GM18517 (cell line): ENCODE measurements at regions not wholly inside any gene's neighbourhood (a gene's known extent, or its start where the extent isn't known, plus 50 kb on each side); places are given as distances from the start of the nearest gene placed in this dataset.
"Not testable (repeated sequence)": the region's sequence is repeated elsewhere in the genome, so short reads cannot be mapped to it uniquely, and the experiment has no call there.

Experiments
- ATAC-seq: cut with Tn5 transposase; IDR thresholded peaks from one replicate; pipeline ENCODE4 v1.9.1; 2021; ENCODE audit warnings: mild to moderate bottlenecking, moderate library complexity; ENCODE audit not compliant: unreplicated experiment

DNA sequence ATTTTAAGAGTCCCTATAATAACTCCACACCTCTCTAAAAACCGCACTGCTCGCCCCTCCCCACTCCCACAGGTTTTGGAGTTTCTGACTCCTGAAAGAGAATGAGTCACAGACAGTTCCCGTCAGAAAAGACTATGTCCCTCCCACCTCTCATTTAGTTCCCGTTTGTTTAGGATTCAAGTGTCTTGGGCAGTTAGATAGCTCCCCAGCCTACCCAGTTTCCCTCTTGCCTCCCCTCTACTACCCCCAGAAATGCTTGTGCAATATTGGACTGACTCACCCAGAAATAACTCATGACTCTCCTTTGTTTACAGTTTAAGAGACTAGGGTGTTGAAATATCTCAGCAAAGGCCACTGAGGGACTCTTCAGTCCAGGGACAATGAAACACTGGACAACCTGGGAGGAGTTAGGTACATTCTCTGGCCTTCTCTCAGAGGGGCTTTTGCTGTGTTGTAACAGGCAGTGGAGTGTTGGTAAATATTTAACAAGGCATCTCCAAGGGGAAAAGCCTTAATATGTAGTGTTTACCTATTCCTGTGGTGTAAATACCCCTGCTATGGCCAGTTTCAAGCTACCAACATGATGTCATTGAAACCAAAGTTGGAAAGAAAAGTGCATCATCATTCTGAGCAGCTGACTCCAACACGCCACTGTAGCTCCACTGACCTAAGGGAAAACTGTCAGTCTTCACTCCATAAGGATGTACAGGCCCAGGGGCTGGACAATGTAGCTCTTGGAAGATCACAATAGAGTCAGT lies 96.1 kb upstream of the CHD2 start:
- no peak for ATAC-seq

DNA sequence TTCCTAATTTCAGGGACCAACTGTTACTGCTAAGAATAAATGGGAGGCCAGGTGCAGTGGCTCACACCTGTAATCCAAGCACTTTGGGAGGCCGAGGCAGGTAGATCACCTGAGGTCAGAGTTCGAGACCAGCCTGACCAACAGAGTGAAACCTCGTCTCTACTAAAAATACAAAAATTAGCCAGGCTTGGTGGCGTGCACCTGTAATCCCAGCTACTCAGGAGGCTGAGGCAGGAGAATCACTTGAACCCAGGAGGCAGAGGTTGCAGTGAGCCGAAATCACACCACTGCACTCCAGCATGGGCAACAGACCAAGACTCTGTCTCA lies 95.6 kb upstream of the CHD2 start:
- ATAC-seq = not testable (repeated sequence)

DNA sequence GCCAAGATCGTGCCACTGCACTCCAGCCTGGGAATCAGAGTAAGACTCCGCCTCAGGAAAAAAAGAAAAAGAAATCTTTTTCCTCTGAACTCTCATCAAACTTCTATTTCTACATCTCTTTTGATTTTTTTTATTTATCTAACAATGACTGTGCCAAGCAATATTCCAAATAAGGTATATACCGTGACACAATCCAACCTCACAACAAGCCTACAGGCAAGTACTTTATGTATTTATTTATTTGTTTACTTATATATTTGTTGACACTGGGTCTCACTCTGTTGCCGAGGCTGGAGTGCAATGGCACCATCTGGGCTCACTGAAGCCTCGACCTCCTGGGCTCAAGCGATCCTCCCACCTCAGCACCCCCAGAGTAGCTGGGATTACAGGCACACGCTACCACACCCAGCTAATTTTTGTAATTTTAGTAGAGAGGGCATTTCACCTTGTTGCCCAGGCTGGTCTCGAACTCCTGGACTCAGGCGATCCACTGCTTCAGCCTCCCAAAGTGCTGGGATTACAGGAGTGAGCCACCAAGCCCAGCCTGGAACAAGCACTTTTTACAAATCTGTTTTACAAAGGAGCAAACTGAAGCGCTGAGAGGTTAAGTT lies 94.9 kb upstream of the CHD2 start:
- no peak for ATAC-seq

DNA sequence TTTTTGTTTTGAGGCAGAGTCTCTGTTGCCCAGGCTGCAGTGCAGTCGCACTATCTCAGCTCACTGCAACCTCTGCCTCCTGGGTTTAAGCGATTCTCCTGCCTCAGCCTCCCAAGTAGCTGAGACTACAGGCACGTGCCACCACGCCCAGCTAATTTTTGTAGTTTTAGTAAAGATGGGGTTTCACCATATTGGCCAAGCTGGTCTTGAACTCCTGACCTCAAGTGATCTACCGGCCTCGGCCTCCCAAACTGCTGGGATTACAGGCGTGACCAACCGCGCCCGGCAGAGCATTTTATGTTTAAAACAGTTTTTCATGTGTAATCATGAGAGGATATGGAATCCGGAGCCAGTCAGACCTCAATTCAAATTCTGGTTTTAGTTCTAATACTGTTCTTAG lies 94.0 kb upstream of the CHD2 start:
- ATAC-seq = not testable (repeated sequence)

DNA sequence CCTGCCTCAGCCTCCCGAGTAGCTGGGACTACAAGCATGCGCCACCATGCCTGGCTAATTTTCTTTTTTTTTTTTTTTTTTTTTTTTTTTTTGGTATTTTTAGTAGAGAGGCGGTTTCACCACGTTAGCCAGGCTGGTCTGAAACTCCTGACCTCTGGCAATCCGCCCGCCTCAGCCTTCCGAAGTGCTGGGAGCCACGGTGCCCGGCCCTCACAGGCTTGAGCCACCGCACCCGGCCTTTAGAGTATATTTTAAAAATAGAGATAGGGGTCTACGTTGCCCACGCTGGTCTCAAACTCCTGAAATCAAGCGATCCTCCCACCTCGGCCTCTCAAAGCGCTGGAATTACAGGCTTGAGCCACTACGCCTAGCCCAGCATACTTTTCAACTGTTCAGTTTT lies 93.4 kb upstream of the CHD2 start:
- no peak for ATAC-seq

DNA sequence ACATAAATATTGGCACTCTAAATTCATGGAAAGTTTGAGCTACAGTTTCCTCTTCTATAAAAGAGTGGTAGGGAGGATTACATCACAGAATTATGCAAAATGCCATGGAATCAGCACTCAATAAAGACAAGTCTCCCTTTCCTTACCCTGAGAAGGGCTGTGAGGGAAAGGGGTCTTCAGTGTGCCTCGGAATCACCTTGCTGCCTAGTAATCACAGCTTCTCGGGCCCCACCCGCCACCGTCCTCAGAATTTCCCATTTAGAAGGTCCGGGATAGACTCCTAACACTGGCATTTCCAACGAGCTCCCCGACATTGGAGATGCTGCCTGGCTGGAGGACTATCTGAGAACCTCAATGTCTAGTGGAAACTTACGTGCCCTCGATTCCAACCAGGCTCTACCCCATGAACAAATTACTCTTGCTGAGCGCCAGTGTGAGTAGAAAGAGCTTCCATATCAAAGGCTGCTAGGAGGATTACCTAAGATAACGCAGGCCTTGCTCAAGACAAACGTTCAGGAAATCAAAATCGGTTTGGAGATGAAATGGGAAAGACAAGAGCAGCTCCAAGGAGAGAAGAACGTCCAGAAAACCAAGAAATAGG lies 92.1 kb upstream of the CHD2 start:
- no peak for ATAC-seq

DNA sequence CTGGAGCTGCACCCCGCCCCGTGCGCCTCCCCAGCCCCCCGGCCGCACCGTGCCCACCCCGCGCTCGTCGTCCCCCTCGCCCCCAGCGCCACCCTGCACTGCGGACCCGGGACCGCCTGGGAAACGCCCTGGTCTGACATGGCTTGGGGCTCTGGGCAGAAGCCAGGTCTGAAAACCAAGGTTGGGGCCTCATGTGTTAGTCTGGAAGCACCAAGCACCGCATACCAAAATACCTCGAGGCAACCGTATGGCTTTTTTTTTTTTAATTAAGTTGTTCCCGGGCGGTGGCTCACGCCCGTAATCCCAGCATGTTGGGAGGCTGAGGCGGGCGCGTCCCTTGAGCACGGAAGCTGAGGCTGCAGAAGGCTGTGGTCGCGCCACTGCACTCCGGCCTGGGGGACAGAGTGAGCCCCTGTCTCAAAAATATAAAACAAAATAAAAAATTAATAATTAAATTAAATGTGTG lies 91.5 kb upstream of the CHD2 start:
- peak; percentile 28 for ATAC-seq

DNA sequence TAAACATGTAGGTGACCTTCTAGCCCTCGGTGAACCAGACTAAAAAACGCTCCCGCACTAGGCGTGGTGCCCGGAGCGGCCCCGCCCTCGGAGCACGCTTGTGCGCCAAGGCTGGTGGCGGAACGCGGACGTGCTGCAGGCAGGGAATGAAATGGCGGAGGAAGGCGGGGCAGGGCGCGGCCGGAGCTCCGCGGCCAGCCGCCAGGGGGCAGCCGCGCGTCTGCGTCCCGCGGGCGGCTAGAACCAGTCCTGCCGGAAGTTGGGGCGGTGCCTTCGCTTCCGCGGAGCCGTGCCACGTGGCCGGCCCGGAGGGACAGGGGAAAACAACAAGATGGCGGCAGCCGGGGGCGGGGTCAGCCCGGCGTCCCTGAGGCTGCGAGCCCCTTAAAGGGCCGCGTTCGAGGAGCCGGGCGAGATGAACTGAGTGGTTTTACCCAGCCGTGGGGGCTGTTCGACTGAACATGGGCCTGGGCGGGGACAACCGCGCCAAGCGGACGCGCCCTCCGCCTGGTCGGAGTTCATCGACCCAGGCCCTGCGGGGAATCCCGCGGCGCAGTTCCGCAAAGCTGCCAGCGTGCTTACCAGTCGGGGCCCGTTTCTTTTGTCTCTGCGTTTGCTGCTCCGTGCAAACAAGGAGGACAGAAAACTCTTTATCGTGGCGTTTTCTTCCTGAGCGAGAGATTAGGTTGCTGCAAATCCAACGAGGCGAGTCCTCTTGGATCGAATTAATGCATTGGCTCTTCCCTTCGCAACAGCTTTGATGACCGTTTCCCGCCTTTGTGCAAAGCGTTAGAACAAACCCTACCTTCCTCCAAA lies 90.9 kb upstream of the CHD2 start:
- peak; percentile 87 for ATAC-seq

DNA sequence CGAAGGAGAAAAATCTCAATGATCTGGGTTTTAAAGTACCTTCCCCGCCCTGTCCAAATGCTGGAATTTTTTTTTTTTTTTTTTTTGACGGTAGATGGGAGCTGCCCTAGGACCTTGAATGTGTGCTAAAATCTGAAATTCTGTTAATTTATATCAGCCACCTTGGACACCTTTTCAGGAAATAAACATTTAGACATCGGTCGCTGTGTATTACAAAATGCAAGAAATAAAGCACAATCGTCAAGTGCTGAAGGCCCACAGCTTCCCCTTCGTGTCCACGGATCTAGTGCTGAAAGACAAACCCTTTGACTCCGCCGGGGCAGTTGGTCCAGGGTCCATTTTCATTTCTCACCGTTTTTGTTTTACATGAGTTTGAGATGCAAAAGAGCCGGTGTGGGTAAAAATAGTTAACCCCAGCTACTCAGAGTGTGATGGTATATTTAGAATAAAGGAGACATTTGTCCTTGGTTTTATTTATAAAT lies 90.2 kb upstream of the CHD2 start:
- no peak for ATAC-seq

DNA sequence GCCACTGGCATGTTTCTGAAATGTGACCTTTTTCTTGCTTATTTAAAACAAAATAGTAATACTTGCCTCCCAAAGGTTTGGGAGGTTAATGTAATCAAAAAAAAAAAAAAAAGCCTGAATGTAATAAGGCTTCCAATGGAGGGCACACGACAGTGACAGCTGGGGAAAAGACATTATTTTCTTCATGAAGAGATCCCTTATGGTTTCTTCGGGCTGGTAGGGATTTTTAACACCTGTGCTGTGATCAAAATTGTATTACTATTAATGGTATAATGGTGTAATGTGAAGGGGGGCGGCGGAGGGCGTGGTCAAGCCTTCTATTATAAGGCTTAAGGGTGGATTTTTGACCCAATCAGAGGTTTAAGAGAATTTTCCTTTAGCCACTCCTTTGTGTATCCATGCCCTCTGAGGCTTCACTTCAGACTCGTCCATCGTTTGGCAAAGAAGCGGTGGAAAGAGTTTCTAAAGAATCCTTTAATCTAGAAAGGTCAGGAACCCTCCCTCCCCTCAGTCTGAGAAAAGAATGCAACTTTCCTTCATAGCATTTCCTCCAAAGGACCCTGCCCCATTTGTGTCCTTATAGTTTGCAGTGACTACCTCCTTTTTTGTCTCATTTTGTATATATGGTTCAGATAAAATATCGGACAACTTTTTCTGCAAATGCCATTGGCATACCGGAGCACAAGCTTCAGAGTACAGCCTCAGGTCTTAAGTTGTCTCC lies 89.5 kb upstream of the CHD2 start:
- ATAC-seq = no peak

DNA sequence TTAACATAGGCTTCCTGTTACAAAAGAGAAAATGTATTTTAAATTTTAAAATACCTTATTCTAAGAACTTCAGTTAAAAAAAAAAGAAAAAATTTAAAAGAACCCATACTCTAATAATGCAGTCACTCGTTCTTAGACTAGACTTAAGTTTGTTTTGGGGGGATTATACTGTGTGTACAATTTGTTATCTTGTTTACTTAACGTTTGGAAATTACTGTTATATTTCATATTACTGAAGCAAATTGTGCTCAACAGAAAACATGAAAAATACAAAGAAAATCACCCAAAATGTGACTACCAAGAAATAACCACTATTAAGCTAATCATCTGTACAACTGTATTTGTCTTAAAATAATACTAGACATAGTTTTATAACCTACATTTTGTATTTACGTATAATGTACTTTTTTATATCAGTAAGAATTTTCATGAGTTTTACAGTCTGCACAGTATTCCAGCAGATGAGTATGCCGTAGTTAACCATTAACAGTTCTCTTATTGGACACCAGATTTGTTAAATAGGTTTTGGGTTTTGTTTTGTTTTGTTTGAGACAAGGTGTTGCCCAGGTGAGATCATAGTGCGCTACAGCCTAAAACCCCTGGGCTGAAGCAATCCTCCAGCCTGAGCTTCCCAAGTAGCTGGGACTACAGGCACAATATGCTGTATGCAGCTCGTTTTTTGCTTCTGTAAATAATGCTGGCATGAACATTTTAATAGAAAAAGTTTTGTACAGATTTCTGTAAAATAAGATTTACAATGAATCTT lies 88.8 kb upstream of the CHD2 start:
- no peak for ATAC-seq

DNA sequence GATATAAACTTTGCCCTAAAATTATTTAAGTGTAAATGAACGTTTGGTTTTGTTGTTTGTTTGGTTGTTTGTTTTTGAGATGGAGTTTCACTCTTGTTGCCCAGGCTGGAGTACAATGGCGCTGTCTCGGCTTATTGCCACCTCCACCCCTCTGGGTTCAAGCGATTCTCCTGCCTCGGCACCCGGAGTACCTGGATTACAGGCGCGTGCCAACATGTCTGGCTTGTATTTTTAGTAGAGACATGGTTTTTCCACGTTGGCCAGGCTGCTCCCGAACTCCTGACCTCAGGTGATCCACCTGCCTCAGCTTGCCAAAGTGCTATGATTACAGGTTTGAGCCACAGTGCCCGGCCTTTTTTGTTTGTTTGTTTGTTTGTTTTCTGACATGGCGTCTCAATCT lies 87.9 kb upstream of the CHD2 start:
- ATAC-seq = no peak

DNA sequence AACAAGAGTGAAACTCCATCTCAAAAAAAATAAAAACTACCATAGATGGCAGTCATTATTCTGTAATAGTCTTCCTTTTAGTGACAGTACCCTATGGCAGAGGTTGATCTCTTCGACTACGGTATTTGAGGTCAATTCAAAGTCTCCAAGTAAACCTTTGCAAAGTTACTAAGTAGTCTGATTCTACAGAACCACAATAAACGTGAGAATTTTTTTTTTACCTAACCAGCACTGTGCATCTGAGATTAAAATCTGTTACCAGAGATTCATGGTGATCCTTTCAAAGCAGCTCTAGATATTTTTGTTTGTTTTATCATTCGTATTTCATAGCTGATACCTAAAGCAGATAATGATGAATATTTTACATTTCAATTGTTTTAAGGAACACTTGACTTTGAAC lies 86.6 kb upstream of the CHD2 start:
- no peak for ATAC-seq

DNA sequence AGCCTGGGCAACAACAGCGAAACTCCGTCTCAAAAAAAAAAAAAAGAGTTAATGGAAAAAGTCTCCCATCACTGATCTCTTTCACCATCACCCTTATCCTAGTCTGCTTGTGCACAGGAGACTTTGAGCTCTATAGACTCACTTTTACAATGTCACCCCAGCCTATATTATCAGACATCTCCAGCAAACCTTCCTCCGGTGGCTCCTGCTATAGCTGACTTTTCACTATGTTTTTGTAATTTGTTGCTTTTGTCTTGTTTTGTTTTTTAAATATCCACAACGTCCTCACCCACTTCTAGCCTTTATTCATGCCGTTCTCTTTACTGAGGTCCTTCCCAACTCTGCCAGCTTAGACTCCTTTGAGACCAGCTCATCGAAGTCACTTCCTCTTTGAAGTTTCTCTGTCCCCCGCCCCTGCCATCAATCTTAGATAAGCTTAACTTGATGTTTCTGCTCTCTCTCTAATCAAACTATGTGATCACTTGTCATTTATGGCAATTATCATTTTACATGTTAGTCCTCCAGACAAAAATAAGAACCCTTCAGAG lies 82.7 kb upstream of the CHD2 start:
- no peak for ATAC-seq

DNA sequence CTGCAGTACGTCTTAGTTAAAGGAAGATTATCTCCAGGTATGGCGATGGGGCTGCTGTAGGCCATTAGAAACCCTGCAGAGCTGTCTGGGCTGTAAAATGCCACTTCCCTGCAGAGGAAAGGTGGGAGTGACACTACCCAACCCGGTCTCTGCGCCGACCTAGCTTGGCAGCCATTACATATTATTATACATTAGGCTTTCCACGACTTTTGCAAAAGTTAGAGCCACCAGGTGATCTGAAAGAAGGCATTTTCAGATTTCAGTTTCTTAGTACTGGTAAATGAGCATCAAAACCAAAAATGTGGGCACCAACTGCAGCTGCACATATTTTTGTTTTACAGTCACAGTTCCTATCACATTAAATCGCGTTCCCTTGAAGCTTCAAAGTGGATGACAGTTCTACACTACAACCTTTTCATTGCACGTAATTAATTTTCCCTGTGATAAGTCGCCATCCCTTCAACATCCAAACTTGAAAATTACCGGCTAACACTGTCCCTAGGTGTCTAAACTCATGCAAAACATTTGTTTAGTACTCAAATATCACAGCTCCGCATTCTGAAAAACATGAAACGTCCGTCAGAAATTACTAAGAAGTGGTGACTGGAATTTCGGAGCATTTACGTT lies 81.4 kb upstream of the CHD2 start:
- no peak for ATAC-seq

DNA sequence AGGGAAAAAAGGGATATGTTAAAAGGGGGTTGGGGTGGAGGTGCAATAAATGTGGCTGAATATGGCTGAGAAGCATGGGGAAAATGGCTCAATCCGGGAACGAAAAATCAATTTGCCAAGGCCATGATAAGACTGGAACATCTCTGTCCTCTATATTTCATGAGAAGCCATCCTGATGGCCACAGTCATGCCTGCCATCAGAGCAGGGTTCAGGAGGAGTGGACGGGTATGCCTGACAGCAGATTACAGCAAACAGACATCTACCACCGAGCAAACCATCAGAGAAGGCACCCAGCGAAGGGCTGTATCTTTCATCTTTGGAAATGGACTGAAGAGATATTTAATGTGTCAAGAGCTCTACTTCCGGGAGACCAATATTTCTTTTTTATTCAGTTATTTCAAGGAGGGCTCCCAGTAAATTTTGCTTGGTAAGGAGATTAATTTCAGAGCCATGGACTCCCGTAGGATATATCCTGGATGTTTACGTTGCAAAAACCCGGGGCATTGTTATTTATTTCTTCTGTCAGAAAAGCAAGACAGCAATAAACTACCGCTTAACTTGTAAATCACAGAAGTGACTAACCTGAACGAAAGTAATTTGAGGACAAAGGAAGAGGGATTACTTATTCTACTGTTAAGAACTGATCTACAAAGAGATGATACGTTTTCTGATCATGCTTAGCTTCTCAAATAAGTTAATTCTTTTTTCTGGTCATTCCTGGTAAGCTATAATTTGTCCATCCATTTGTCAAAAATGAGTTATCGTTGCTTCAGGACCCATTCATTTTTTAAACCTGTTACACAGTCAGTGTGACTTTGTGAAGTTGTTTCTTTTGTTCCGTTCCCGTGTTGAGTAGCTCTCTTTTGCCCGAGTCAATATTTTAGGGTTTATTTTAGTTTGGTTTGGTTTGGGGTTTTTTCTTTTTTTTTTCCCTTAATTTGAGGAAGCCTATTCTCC lies 80.6 kb upstream of the CHD2 start:
- no peak for ATAC-seq

DNA sequence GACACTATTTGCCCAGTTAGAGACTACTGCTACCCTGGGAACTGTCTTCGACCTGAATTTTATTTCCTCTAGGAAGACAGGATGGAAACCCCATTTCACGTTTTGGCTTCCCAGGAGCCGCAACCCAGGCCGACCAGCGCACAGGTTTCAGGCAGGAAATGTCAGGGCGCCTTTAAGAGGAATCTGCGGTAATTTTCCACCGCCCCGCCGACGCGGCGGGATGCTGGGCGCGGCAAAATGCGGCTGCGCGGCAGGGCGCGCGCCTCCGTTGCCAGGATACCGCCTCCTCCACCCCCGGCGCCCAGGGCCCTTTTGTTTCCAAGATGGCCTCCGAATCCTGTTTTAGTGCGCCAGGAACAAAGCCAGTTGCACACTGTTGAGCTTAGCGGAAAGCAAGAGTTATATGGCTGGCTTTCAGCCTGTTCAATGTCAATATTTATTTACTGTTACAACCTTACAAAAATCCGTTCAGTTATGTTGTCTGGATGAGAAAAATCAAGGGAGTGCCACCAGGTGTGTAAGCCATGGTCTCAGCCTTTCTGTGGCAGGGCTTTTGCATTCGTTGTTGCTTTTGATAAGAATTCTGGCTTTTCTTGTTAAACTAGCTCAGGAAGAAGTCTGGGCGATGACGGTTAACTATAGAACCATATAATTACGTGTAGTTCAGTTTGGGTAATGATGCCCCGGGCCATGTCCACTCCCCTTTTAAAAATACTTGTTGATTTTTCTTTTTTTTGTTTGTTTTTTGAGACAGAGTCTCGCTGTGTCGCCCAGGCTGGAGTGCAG lies 79.7 kb upstream of the CHD2 start:
- ATAC-seq = peak; percentile 70
